Parathyroid adenoma (tissue), 2 donors: ENCODE measurements at regions not wholly inside any gene's neighbourhood (a gene's known extent, or its start where the extent isn't known, plus 50 kb on each side); places are given as distances from the start of the nearest gene placed in this dataset.

Experiments used
- H2AFZ ChIP-seq: fragments of 300-600 bp; sonication (generic); one replicate; pipeline ENCODE4 v1.7.0; 2017; ENCODE audit warnings: antibody characterized with exemption, mild to moderate bottlenecking
- H3K27ac ChIP-seq: fragments of 300-600 bp; sonication (generic); one replicate; pipeline ENCODE4 v1.7.0; 2017
- H3K27me3 ChIP-seq: fragments of 300-600 bp; sonication (generic); one replicate; pipeline ENCODE4 v1.7.0; 2017; ENCODE audit warnings: low read length; ENCODE audit not compliant: control insufficient read depth, insufficient read depth
- H3K36me3 ChIP-seq: fragments of 300-600 bp; sonication (generic); one replicate; pipeline ENCODE4 v1.7.0; 2017; ENCODE audit warnings: low read length; ENCODE audit not compliant: control insufficient read depth, insufficient read depth
- H3K4me1 ChIP-seq: fragments of 300-600 bp; sonication (generic); one replicate; pipeline ENCODE4 v1.7.0; 2017; ENCODE audit warnings: control low read depth
- H3K4me2 ChIP-seq: fragments of 300-600 bp; sonication (generic); one replicate; pipeline ENCODE4 v1.7.0; 2017; ENCODE audit warnings: low read length
- H3K4me3 ChIP-seq: fragments of 300-600 bp; sonication (generic); one replicate; pipeline ENCODE4 v1.7.0; 2017; ENCODE audit warnings: low read depth, low read length
- H3K79me2 ChIP-seq: fragments of 300-600 bp; sonication (generic); one replicate; pipeline ENCODE4 v1.7.0; 2017; ENCODE audit warnings: control low read depth
- H3K9ac ChIP-seq: fragments of 300-600 bp; sonication (generic); one replicate; pipeline ENCODE4 v1.7.0; 2017; ENCODE audit warnings: mild to moderate bottlenecking
- H3K9me3 ChIP-seq: fragments of 300-600 bp; sonication (generic); one replicate; pipeline ENCODE4 v1.7.0; 2017; ENCODE audit warnings: low read length; ENCODE audit not compliant: control insufficient read depth
- TF ChIP-seq, protein P1 (sequence below): fragments of 300-600 bp; sonication (generic); IDR thresholded peaks from one replicate; pipeline ENCODE4 v1.7.0; 2017; ENCODE audit warnings: antibody characterized with exemption, mild to moderate bottlenecking
- donor health status: primary hyperparathyroidism.

DNA sequence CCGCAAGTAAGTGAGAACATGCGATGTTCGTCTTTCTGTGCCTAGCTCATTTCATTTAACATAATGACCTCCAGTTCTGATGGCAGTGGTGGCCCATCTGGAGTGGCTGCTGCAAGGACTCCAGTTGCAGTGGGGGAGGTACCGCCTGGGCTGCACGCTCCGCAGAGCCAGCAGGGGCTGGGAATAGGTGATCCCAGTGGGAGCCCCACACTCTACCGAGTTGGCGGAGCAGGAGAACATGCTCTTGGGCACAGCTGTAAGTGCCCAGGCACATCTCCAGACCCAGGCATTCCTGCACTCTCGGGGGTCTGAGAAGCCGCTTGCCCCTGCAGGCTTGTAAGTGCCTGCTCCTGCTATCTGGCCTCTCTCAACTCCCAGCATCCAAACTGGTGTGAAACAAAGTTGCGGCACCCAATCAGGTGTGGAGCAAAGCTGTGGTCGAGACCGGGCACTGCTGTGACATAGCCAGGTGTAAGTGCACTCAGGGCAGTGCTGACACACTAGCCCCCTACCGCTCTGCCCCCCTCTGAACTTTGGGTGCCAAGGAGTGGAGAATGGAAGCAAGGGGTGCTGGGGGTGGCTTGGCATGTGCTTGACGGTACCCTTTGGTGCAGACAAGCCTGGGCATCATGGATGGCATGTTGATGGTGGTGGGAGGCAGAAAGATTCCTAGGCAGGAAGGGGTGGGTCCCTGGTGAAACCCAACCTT, 130.2 kb downstream of the HTR1B start:
- Histone ChIP-seq H2AFZ (no peak overlapping the region), H3K27me3 (no peaks in the 10 kb centered on the region), H3K36me3 (no peaks in the 10 kb centered on the region), H3K79me2 (no peaks in the 10 kb centered on the region), H3K27ac (no peak overlapping the region), H3K4me1 (no peaks in the 10 kb centered on the region), H3K4me3 (no peak overlapping the region), H3K4me2 (no peak overlapping the region), H3K9ac (no peak overlapping the region), H3K9me3 (no peaks in the 10 kb centered on the region)
- TF ChIP-seq, protein P1, sequence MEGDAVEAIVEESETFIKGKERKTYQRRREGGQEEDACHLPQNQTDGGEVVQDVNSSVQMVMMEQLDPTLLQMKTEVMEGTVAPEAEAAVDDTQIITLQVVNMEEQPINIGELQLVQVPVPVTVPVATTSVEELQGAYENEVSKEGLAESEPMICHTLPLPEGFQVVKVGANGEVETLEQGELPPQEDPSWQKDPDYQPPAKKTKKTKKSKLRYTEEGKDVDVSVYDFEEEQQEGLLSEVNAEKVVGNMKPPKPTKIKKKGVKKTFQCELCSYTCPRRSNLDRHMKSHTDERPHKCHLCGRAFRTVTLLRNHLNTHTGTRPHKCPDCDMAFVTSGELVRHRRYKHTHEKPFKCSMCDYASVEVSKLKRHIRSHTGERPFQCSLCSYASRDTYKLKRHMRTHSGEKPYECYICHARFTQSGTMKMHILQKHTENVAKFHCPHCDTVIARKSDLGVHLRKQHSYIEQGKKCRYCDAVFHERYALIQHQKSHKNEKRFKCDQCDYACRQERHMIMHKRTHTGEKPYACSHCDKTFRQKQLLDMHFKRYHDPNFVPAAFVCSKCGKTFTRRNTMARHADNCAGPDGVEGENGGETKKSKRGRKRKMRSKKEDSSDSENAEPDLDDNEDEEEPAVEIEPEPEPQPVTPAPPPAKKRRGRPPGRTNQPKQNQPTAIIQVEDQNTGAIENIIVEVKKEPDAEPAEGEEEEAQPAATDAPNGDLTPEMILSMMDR, result no peak

DNA sequence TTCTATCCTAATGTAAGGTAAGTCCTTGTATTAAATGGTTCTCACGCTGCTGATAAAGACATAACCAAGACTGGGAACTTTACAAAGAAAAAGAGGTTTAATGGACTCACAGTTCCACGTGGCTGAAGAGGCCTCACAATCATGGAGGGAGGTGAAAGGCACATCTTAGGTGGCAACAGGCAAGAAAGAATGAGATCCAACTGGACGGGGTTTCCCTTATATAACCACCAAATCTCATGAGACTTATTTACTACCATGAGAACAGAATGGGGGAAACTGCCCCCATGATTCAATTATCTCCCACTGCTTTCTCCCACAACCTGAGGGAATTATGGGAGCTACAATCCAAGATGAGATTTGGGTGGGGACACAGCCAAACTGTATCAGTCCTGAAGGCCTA, 136.6 kb downstream of the HTR1B start:
- Histone ChIP-seq H3K9me3 (no peaks in the 10 kb centered on the region), H3K4me2 (no peak overlapping the region), H3K4me3 (no peak overlapping the region), H3K79me2 (no peaks in the 10 kb centered on the region), H2AFZ (no peak overlapping the region), H3K4me1 (no peaks in the 10 kb centered on the region), H3K27me3 (no peaks in the 10 kb centered on the region), H3K27ac (no peak overlapping the region), H3K36me3 (no peaks in the 10 kb centered on the region), H3K9ac (no peak overlapping the region)
- TF ChIP-seq, protein P1, result no peak

DNA sequence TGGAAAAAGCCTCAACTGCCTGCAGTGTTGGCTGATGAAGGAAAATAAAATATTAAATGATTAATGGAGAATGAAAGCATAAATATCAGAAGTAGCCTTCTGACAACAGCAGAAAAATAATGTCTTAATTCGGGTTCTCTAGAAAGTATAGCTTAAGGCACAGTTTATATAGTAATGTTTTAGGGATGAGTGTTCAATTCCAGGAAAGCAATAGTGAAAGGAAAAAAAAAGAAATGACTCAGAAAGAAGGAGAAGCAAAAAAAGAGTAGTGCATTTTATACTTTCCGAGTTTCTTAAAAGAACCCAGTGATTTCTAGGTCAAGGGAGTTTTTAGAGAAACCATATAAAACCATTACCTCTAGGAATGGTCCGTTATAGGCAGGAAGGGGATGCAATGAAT, 137.3 kb downstream of the HTR1B start:
- Histone ChIP-seq H3K9ac (no peak overlapping the region), H3K27me3 (no peaks in the 10 kb centered on the region), H3K27ac (no peak overlapping the region), H3K4me3 (no peak overlapping the region), H3K4me1 (no peaks in the 10 kb centered on the region), H3K4me2 (no peak overlapping the region), H3K79me2 (no peaks in the 10 kb centered on the region), H2AFZ (no peak overlapping the region), H3K36me3 (no peaks in the 10 kb centered on the region), H3K9me3 (no peaks in the 10 kb centered on the region)
- TF ChIP-seq, protein P1, result no peak

DNA sequence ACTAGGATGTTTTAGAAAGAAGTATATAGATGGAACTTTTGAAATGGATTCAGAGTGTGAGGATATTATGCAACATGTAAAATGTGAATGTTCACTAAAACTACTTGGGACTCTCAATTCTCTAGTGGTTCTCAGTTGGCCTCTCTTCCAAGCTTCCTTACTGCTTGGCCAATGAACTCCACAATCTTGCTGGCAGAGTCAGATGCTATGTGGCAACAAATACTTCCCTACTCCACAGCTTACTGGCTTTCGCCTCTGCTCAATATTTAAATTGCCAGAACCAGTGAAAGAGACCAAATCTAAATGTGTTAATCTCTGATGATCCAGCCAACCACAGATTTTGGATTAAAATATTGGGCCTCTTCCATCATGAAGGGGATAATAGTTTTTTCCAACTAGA, 138.4 kb downstream of the HTR1B start:
- Histone ChIP-seq H3K4me1 (no peaks in the 10 kb centered on the region), H3K27ac (no peak overlapping the region), H3K4me3 (no peak overlapping the region), H3K4me2 (no peak overlapping the region), H2AFZ (no peak overlapping the region), H3K9me3 (no peaks in the 10 kb centered on the region), H3K9ac (no peak overlapping the region), H3K27me3 (no peaks in the 10 kb centered on the region), H3K36me3 (no peaks in the 10 kb centered on the region), H3K79me2 (no peaks in the 10 kb centered on the region)
- TF ChIP-seq, protein P1, result no peak

DNA sequence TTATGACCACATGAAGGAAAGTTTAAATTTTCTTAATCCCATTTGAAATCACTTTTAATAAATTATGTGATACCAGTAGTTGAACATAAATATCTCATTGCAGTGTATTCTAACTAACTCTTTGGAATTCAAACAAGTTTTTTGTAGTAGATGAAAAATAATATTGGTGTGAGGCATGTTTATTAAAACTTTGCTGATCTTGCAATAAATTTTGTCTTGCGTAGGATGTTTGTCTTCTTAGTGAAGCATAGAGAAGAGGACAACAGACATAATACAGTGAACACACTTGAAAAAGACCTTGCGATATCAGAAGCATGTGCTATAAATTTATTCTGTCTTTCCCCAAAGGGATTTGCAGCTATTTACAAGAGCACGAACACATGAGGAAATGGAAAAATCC, 140.7 kb downstream of the HTR1B start:
- no peaks in the 10 kb centered on the region for H3K27me3 ChIP-seq
- no peak overlapping the region for H3K27ac ChIP-seq
- H3K4me2 ChIP-seq, result no peak overlapping the region
- no peak overlapping the region for H3K9ac ChIP-seq
- H3K4me3 ChIP-seq, result no peak overlapping the region
- no peaks in the 10 kb centered on the region for H3K79me2 ChIP-seq
- H3K4me1 ChIP-seq, result no peaks in the 10 kb centered on the region
- H3K36me3 ChIP-seq, result no peaks in the 10 kb centered on the region
- H3K9me3 ChIP-seq, result no peaks in the 10 kb centered on the region
- TF ChIP-seq, protein P1, result no peak
- H2AFZ ChIP-seq, result no peak overlapping the region
